Fibroblast of gingiva (primary cell): ENCODE measurements at regions not wholly inside any gene's neighbourhood (a gene's known extent, or its start where the extent isn't known, plus 50 kb on each side); places are given as distances from the start of the nearest gene placed in this dataset.

Experiments used
- DNase-seq: peaks from one replicate; pipeline ENCODE4 v3.0.0-alpha.2; 2011; ENCODE audit warnings: low read depth

- peak; percentile 24 for DNase-seq
Observed at GRCh38 chr21:27257908-27258556, 291.1 kb upstream of the ADAMTS5 start.

- DNase-seq = no peak
Observed at GRCh38 chr21:27257226-27257625, 290.3 kb upstream of the ADAMTS5 start.

- no peak for DNase-seq
Observed at GRCh38 chr21:27251752-27252151, 284.9 kb upstream of the ADAMTS5 start.

- no peak for DNase-seq
Observed at GRCh38 chr21:27250366-27250765, 283.5 kb upstream of the ADAMTS5 start.

GRCh38 chr21:27248814-27249213 is 281.9 kb upstream of the ADAMTS5 start:
- DNase-seq = peak; percentile 7

GRCh38 chr21:27246741-27247140 is 279.9 kb upstream of the ADAMTS5 start:
- no peak for DNase-seq

GRCh38 chr21:27244776-27245175 is 277.9 kb upstream of the ADAMTS5 start:
- peak; percentile 14 for DNase-seq

GRCh38 chr21:27244352-27244751 is 277.5 kb upstream of the ADAMTS5 start:
- DNase-seq = peak; percentile 64

GRCh38 chr21:27240839-27241238 is 274.0 kb upstream of the ADAMTS5 start:
- no peak for DNase-seq

- no peak for DNase-seq
Observed at GRCh38 chr21:27233514-27234115, 266.7 kb upstream of the ADAMTS5 start.

- DNase-seq = no peak
Observed at GRCh38 chr21:27225940-27226339, 259.1 kb upstream of the ADAMTS5 start.

- DNase-seq = peak; percentile 47
Observed at GRCh38 chr21:27225151-27225550, 258.3 kb upstream of the ADAMTS5 start.

GRCh38 chr21:27224169-27224568 is 257.3 kb upstream of the ADAMTS5 start:
- no peak for DNase-seq

- DNase-seq = no peak
Observed at GRCh38 chr21:27221077-27221476, 254.2 kb upstream of the ADAMTS5 start.

GRCh38 chr21:27220416-27220815 is 253.5 kb upstream of the ADAMTS5 start:
- peak; percentile 37 for DNase-seq

GRCh38 chr21:27219068-27219467 is 252.2 kb upstream of the ADAMTS5 start:
- peak; percentile 87 for DNase-seq

- peak; percentile 30 for DNase-seq
Observed at GRCh38 chr21:27213303-27213702, 246.4 kb upstream of the ADAMTS5 start.

- no peak for DNase-seq
Observed at GRCh38 chr21:27212441-27212840, 245.6 kb upstream of the ADAMTS5 start.

- no peak for DNase-seq
Observed at GRCh38 chr21:27209546-27209945, 242.7 kb upstream of the ADAMTS5 start.

GRCh38 chr21:27206368-27206982 is 239.6 kb upstream of the ADAMTS5 start:
- peak; percentile 14 for DNase-seq

- no peak for DNase-seq
Observed at GRCh38 chr21:27202301-27202700, 235.4 kb upstream of the ADAMTS5 start.

- DNase-seq = peak; percentile 21
Observed at GRCh38 chr21:27201197-27201596, 234.3 kb upstream of the ADAMTS5 start.

- no peak for DNase-seq
Observed at GRCh38 chr21:27196651-27197050, 229.8 kb upstream of the ADAMTS5 start.
